Heart left ventricle (tissue), 16 donors: ENCODE measurements at regions not wholly inside any gene's neighbourhood (a gene's known extent, or its start where the extent isn't known, plus 50 kb on each side); places are given as distances from the start of the nearest gene placed in this dataset.

Source experiments
- ATAC-seq, 4 donors: fragments of 200-7000 bp; cut with Tn5 transposase; one replicate each; pipeline ENCODE4 v1.9.1; 2020 to 2022; ENCODE audit warnings: moderate library complexity in 4 of 4, mild to moderate bottlenecking in 3 of 4, moderate number of reproducible peaks in 1 of 4
- DNase-seq, 5 donors: peaks; one replicate each; pipeline ENCODE4 v3.0.0-alpha.2; 2020
- H3K27ac ChIP-seq, 12 donors: fragments of 200-600 bp; sonication (generic) in 4 of 12; one replicate each; pipeline versions ENCODE4 v1.5.0 to v1.8.0; 2016 to 2022; ENCODE audit warnings: mild to moderate bottlenecking in 2 of 12
- H3K27me3 ChIP-seq, 9 donors: fragments of 200-600 bp; sonication (generic) in 2 of 9; one replicate each; pipeline versions ENCODE4 v1.5.1 to v1.8.0; 2016 to 2022; ENCODE audit warnings: mild to moderate bottlenecking in 3 of 9
- H3K36me3 ChIP-seq, 9 donors: fragments of 200-600 bp; sonication (generic) in 2 of 9; one replicate each; pipeline versions ENCODE4 v1.5.0 to v1.8.0; 2018 to 2022; ENCODE audit warnings: mild to moderate bottlenecking in 2 of 9
- H3K4me1 ChIP-seq, 12 donors: fragments of 200-600 bp; sonication (generic) in 4 of 12; one replicate each; pipeline versions ENCODE4 v1.5.0 to v1.8.0; 2016 to 2022; ENCODE audit warnings: mild to moderate bottlenecking in 3 of 12
- H3K4me3 ChIP-seq, 12 donors: fragments of 200-600 bp; sonication (generic) in 4 of 12; one replicate each; pipeline versions ENCODE4 v1.5.0 to v1.8.0; 2017 to 2022; ENCODE audit warnings: mild to moderate bottlenecking in 9 of 12, moderate library complexity in 4 of 12
- H3K9me3 ChIP-seq, 12 donors: fragments of 200-600 bp; sonication (generic) in 4 of 12; one replicate each; pipeline versions ENCODE4 v1.5.0 to v1.8.0; 2016 to 2022; ENCODE audit warnings: mild to moderate bottlenecking in 1 of 12
- CTCF ChIP-seq, 12 donors: fragments of 200-600 bp; sonication (generic) in 4 of 12; IDR thresholded peaks; one replicate each; pipeline versions ENCODE4 v1.5.0 to v1.8.0; 2018 to 2022; ENCODE audit warnings: antibody characterized with exemption in 12 of 12, mild to moderate bottlenecking in 5 of 12
- POLR2A ChIP-seq, 2 donors: fragments of 450-650 bp; IDR thresholded peaks; one replicate each; pipeline ENCODE4 v1.6.1; 2017; ENCODE audit warnings: antibody characterized with exemption in 2 of 2, mild to moderate bottlenecking in 2 of 2, moderate library complexity in 2 of 2
- WGBS, 4 donors: extraction: QIAGEN DNeasy Blood & Tissue Kit in 2 of 4; methylation state at CpG; one replicate each; pipeline versions ENCODE4 v1.1.5 to v1.1.7; 2013 to 2018; 5-methylcytosine and 5-hydroxymethylcytosine counted together
- intact Hi-C, 10 donors: fragments of 100-400 bp; cut with DNase I; formaldehyde crosslinking; loops; one replicate each; pipeline versions ENCODE4 v1.11.1 to v1.14.2; 2022
- donor health status: ischemic (EF 13 %, LVEDD 7.1; RV severe dilation, severe dysfunction).
- donor health status: healthy with polysubstance abuse.
- donor health status: DM: no; HTN: yes; CAD: no.
- donor health status: DM: no; HTN: no; CAD: no.
- donor health status: ischemic (EF 25% LVEDD 6.9; RV normal size, moderate dysfunction).
- donor health status: ischemic (EF 25% LVEDD 5.7; RV mildly dilated, moderate dysfunction).
- donor health status: healthy.
- donor health status: DM: yes; HTN: yes; CAD: no.
- donor health status: ischemic (EF 35%, LVEDD 5.7; RV mildly dilated, moderate dysfunction).
- donor health status: nonischemic (EF 11% LVEDD 7.7; RV severe dilation, severe dysfunction).
- donor health status: DM: yes; HTN: yes; CAD: no.
- donor health status: PGD.
- donor health status: ischemic (EF 29% LVEDD 5.4; RV normal size, mild dysfunction).
- donor health status: nonischemic (EF 23%, LVEDD 6.1; RV moderate dilation, normal function).

GRCh38 chr9:84554069-84554664 is 115.4 kb upstream of the NTRK2 start:
- no peaks in the 10 kb centered on the region for H3K36me3 ChIP-seq
- ATAC-seq = no peak
- WGBS, 4 donors = 68 to 84% (median 79%) methylated on average over 1 of the region's 1 CpG
- no peaks in the 10 kb centered on the region for H3K4me1 ChIP-seq
- no peak overlapping the region for H3K27ac ChIP-seq
- no peak for TF ChIP-seq CTCF (IDR thresholded peaks at IDR 0.05)
- no peak for TF ChIP-seq POLR2A (IDR thresholded peaks at IDR 0.05)
- intact Hi-C loops = no loop called here
- no peak for DNase-seq
- no peaks in the 10 kb centered on the region for H3K27me3 ChIP-seq
- no peak overlapping the region for H3K4me3 ChIP-seq
- H3K9me3 ChIP-seq = peaks cover 0 to 6% (median 0%) of the 10 kb centered on the region in 12 donors

GRCh38 chr9:84556556-84556955 is 113.0 kb upstream of the NTRK2 start:
- Histone ChIP-seq H3K9me3 (peaks cover 0 to 4% (median 0%) of the 10 kb centered on the region in 12 donors), H3K4me3 (no peak overlapping the region), H3K36me3 (no peaks in the 10 kb centered on the region), H3K27ac (no peak overlapping the region), H3K27me3 (no peaks in the 10 kb centered on the region), H3K4me1 (no peaks in the 10 kb centered on the region)
- intact Hi-C loops = no loop called here
- no peak for ATAC-seq
- DNase-seq = no peak
- WGBS, 4 donors = 38 to 52% (median 43%) methylated on average over 1 of the region's 1 CpG
- TF ChIP-seq POLR2A (IDR thresholded peaks at IDR 0.05) (no peak), CTCF (IDR thresholded peaks at IDR 0.05) (no peak)

- no peak for ATAC-seq
- intact Hi-C loops = no loop called here
- H3K9me3 ChIP-seq = no peaks in the 10 kb centered on the region
Observed at GRCh38 chr9:84557751-84558150, 111.8 kb upstream of the NTRK2 start.

GRCh38 chr9:84563691-84564090 is 105.8 kb upstream of the NTRK2 start:
- Histone ChIP-seq H3K27me3 (no peaks in the 10 kb centered on the region), H3K9me3 (no peaks in the 10 kb centered on the region), H3K36me3 (no peaks in the 10 kb centered on the region), H3K4me3 (no peak overlapping the region), H3K27ac (no peak overlapping the region), H3K4me1 (no peaks in the 10 kb centered on the region)
- no peak for ATAC-seq
- DNase-seq = no peak
- no peak for TF ChIP-seq POLR2A (IDR thresholded peaks at IDR 0.05)
- TF ChIP-seq CTCF (IDR thresholded peaks at IDR 0.05) = no peak
- intact Hi-C loops = no loop called here

More at GRCh38 chr9:84557751-84558150, 111.8 kb upstream of the NTRK2 start:
- Histone ChIP-seq H3K27me3 (no peaks in the 10 kb centered on the region), H3K4me1 (no peaks in the 10 kb centered on the region), H3K36me3 (no peaks in the 10 kb centered on the region), H3K4me3 (no peak overlapping the region), H3K27ac (no peak overlapping the region)
- no peak for DNase-seq
- no peak for TF ChIP-seq CTCF (IDR thresholded peaks at IDR 0.05)
- no peak for TF ChIP-seq POLR2A (IDR thresholded peaks at IDR 0.05)
- WGBS, 4 donors = 47 to 80% (median 56%) methylated on average over 4 of the region's 4 CpGs
